SKM-1 treated with dmso at 0.1 percent for 144 hours (cell line): ENCODE measurements at regions not wholly inside any gene's neighbourhood (a gene's known extent, or its start where the extent isn't known, plus 50 kb on each side); places are given as distances from the start of the nearest gene placed in this dataset.

Source experiments
- DNase-seq: peaks from one replicate; lab custom pipeline; 2025; ENCODE audit not compliant: unreplicated experiment; lab: John Stamatoyannopoulos, UW

GRCh38 chr13:67859904-67860303 lies 629.8 kb upstream of the PCDH9 start:
- no peak for DNase-seq

GRCh38 chr13:67857581-67858310 lies 627.6 kb upstream of the PCDH9 start:
- no peak for DNase-seq

- DNase-seq = no peak
These were observed 626.8 kb upstream of the PCDH9 start for GRCh38 chr13:67856955-67857354.

- no peak for DNase-seq
These were observed 625.7 kb upstream of the PCDH9 start for GRCh38 chr13:67855741-67856238.

- DNase-seq = no peak
These were observed 624.9 kb upstream of the PCDH9 start for GRCh38 chr13:67854990-67855389.

- DNase-seq = no peak
These were observed 614.4 kb upstream of the PCDH9 start for GRCh38 chr13:67844574-67844973.

- DNase-seq = no peak
These were observed 610.9 kb upstream of the PCDH9 start for GRCh38 chr13:67841071-67841470.

- no peak for DNase-seq
These were observed 603.4 kb upstream of the PCDH9 start for GRCh38 chr13:67833564-67833963.

- no peak for DNase-seq
These were observed 599.5 kb upstream of the PCDH9 start for GRCh38 chr13:67829641-67830040.

GRCh38 chr13:67827992-67828391 lies 597.9 kb upstream of the PCDH9 start:
- DNase-seq = no peak

GRCh38 chr13:67821606-67822005 lies 591.5 kb upstream of the PCDH9 start:
- DNase-seq = no peak

- no peak for DNase-seq
These were observed 576.7 kb upstream of the PCDH9 start for GRCh38 chr13:67806796-67807195.

GRCh38 chr13:67803118-67803517 lies 573.0 kb upstream of the PCDH9 start:
- no peak for DNase-seq

- DNase-seq = no peak
These were observed 562.1 kb upstream of the PCDH9 start for GRCh38 chr13:67792151-67792676.

GRCh38 chr13:67791047-67791446 lies 560.9 kb upstream of the PCDH9 start:
- DNase-seq = no peak

GRCh38 chr13:67776151-67776550 lies 546.0 kb upstream of the PCDH9 start:
- DNase-seq = no peak

- DNase-seq = no peak
These were observed 545.2 kb upstream of the PCDH9 start for GRCh38 chr13:67775359-67775758.

GRCh38 chr13:67772807-67773453 lies 542.8 kb upstream of the PCDH9 start:
- DNase-seq = no peak

- no peak for DNase-seq
These were observed 541.0 kb upstream of the PCDH9 start for GRCh38 chr13:67771106-67771505.

- DNase-seq = no peak
These were observed 539.8 kb upstream of the PCDH9 start for GRCh38 chr13:67769987-67770341.

GRCh38 chr13:67769063-67769986 lies 539.2 kb upstream of the PCDH9 start:
- no peak for DNase-seq
